ENCODE measurements at regions not wholly inside any gene's neighbourhood (a gene's known extent, or its start where the extent isn't known, plus 50 kb on each side); places are given as distances from the start of the nearest gene placed in this dataset.
"Not testable (repeated sequence)": the region's sequence is repeated elsewhere in the genome, so short reads cannot be mapped to it uniquely, and the experiment has no call there.

- TF ChIP-seq, protein P1, sequence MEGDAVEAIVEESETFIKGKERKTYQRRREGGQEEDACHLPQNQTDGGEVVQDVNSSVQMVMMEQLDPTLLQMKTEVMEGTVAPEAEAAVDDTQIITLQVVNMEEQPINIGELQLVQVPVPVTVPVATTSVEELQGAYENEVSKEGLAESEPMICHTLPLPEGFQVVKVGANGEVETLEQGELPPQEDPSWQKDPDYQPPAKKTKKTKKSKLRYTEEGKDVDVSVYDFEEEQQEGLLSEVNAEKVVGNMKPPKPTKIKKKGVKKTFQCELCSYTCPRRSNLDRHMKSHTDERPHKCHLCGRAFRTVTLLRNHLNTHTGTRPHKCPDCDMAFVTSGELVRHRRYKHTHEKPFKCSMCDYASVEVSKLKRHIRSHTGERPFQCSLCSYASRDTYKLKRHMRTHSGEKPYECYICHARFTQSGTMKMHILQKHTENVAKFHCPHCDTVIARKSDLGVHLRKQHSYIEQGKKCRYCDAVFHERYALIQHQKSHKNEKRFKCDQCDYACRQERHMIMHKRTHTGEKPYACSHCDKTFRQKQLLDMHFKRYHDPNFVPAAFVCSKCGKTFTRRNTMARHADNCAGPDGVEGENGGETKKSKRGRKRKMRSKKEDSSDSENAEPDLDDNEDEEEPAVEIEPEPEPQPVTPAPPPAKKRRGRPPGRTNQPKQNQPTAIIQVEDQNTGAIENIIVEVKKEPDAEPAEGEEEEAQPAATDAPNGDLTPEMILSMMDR (IDR thresholded peaks at IDR 0.05), result not testable (repeated sequence)
- not testable (repeated sequence) for TF ChIP-seq POLR2A, EP300 (IDR thresholded peaks at IDR 0.05)
These were observed 76.9 kb upstream of the AMN1 start for GRCh38 chr12:31805681-31806080.

Data from tibial nerve (tissue), 4 donors.